Panc1 (cell line): ENCODE measurements at regions not wholly inside any gene's neighbourhood (a gene's known extent, or its start where the extent isn't known, plus 50 kb on each side); places are given as distances from the start of the nearest gene placed in this dataset.

Experiments used
- ATAC-seq: fragments of 200-7000 bp; cut with Tn5 transposase; 2 replicates; pipeline ENCODE4 v1.9.1; 2020; ENCODE audit warnings: mild to moderate bottlenecking, moderate library complexity
- BruUV-seq: library from RNA; stranded (reverse); fragments of 400-500 nt; replicated peaks from 2 replicates; lab custom pipeline; 2021; lab: Mats Ljungman, UMichigan
- CTCF ChIA-PET: fragments of 300-600 bp; sonication (Branson Sonifier 250); formaldehyde crosslinking; loops from one replicate; lab custom pipeline; 2022; ENCODE audit warnings: antibody characterized with exemption; lab: Charles Lee
- POLR2A ChIA-PET: fragments of 300-600 bp; sonication (Branson Sonifier 250); formaldehyde crosslinking; loops from one replicate; lab custom pipeline; 2022; ENCODE audit warnings: antibody characterized with exemption; lab: Charles Lee
- DNase-seq: peaks from one replicate; pipeline ENCODE4 v3.0.0-alpha.2; 2010; ENCODE audit warnings: low read depth, low spot score
- H3K27ac ChIP-seq: 2 replicates; pipeline ENCODE4 v1.5.1; 2011; ENCODE audit warnings: mild to moderate bottlenecking, low read length, inconsistent platforms
- H3K27me3 ChIP-seq: fragments of 200-500 bp; sonication (Bioruptor generic); 2 replicates; pipeline ENCODE4 v1.6.0; 2014; ENCODE audit warnings: low read length, inconsistent platforms; ENCODE audit not compliant: control insufficient read depth, insufficient read depth
- H3K36me3 ChIP-seq: fragments of 200-500 bp; sonication (Bioruptor generic); 2 replicates; pipeline ENCODE4 v1.5.1; 2014; ENCODE audit warnings: inconsistent platforms, mild to moderate bottlenecking, low read length, moderate library complexity; ENCODE audit not compliant: control insufficient read depth, insufficient read depth
- H3K4me1 ChIP-seq: 2 replicates; pipeline ENCODE4 v1.5.1; 2011; ENCODE audit warnings: inconsistent platforms, mild to moderate bottlenecking, low read length, moderate library complexity; ENCODE audit not compliant: control insufficient read depth, insufficient read depth
- H3K4me3 ChIP-seq, 2 experiments: 2 replicates each; pipeline ENCODE4 v1.5.1; 2011 to 2012; ENCODE audit warnings: low read depth in 2 of 2, low read length in 2 of 2, mild to moderate bottlenecking in 2 of 2, inconsistent platforms in 1 of 2, moderate library complexity in 1 of 2
- H3K9me3 ChIP-seq: fragments of 200-500 bp; sonication (Bioruptor generic); 2 replicates; pipeline ENCODE4 v1.5.1; 2014; ENCODE audit warnings: low read depth, mild to moderate bottlenecking, inconsistent platforms, low read length, moderate library complexity; ENCODE audit not compliant: control insufficient read depth, insufficient read depth
- CTCF ChIP-seq: fragments of 450-650 bp; IDR thresholded peaks from 2 replicates; pipeline ENCODE4 v1.5.1; 2017; ENCODE audit warnings: mild to moderate bottlenecking
- POLR2AphosphoS5 ChIP-seq: IDR thresholded peaks from 2 replicates; pipeline ENCODE4 v1.6.1; 2012; ENCODE audit warnings: mild to moderate bottlenecking, low read depth, low read length, moderate library complexity
- REST ChIP-seq, 2 experiments: IDR thresholded peaks; 2 replicates each; pipeline ENCODE4 v1.6.1; 2011 to 2012; ENCODE audit warnings: low read depth in 2 of 2, control low read depth in 1 of 2, low read length in 1 of 2, mild to moderate bottlenecking in 1 of 2, moderate library complexity in 1 of 2; ENCODE audit not compliant: insufficient read depth in 1 of 2
- SIN3A ChIP-seq: IDR thresholded peaks from 2 replicates; pipeline ENCODE4 v1.6.1; 2012; ENCODE audit warnings: low read depth, mild to moderate bottlenecking, low read length, moderate library complexity, borderline replicate concordance; ENCODE audit not compliant: insufficient read depth
- TCF7L2 ChIP-seq: IDR thresholded peaks from 2 replicates; pipeline ENCODE4 v1.6.1; 2011; ENCODE audit warnings: mild to moderate bottlenecking, low read depth, low read length, inconsistent platforms
- in situ Hi-C: cut with HindIII; loops from 2 replicates; pipeline ENCODE4 v1.10.0; 2016; ENCODE audit warnings: low sequenced_read_pairs, low pct_unique_long_range_greater_than_20kb
- intact Hi-C: fragments of 100-400 bp; cut with micrococcal nuclease; formaldehyde crosslinking; loops from one replicate; pipeline ENCODE4 v1.10.0; 2022; ENCODE audit not compliant: unreplicated experiment

- Histone ChIP-seq H3K36me3 (no peaks in the 10 kb centered on the region), H3K4me3 (no peak overlapping the region), H3K9me3 (no peaks in the 10 kb centered on the region), H3K27ac (no peak overlapping the region), H3K27me3 (peaks cover 2% of the 10 kb centered on the region; the same call in 1 of the 2 replicates), H3K4me1 (no peaks in the 10 kb centered on the region)
- ChIA-PET CTCF (no interaction called here), POLR2A (no interaction called here)
- in situ Hi-C loops: no loop called here
- TF ChIP-seq CTCF: no peak
- TF ChIP-seq TCF7L2: no peak
- DNase-seq: no peak
- no peak for ATAC-seq
- intact Hi-C loops: no loop called here
- no TSS peak for BruUV-seq
Measured at GRCh38 chr17:33580215-33580614, 287.1 kb upstream of the ASIC2 start.

- Histone ChIP-seq H3K27ac (no peak overlapping the region), H3K4me3 (no peak overlapping the region), H3K4me1 (no peaks in the 10 kb centered on the region), H3K27me3 (peaks cover 13% of the 10 kb centered on the region; the same call in 1 of the 2 replicates), H3K36me3 (no peaks in the 10 kb centered on the region), H3K9me3 (no peaks in the 10 kb centered on the region)
- intact Hi-C loops (no loop called here), in situ Hi-C loops (no loop called here)
- TF ChIP-seq TCF7L2 (no peak), SIN3A (no peak), REST (IDR thresholded peaks at IDR 0.05; ENCODE audit: insufficient read depth in 1 of 2, low read depth in 2 of 2, low read length in 1 of 2) (no peak), POLR2AphosphoS5 (no peak), CTCF (no peak)
- CTCF ChIA-PET: interaction anchor here (0.7 kb wide), 1 partner anchor 16 kb away, joined by 4 read pairs; no protein-coding TSS in a partner anchor
- BruUV-seq: no TSS peak
- POLR2A ChIA-PET: no interaction called here
- no peak for DNase-seq
- no peak for ATAC-seq
Measured at GRCh38 chr17:33582661-33583060, 289.6 kb upstream of the ASIC2 start.
